ENCODE measurements at regions not wholly inside any gene's neighbourhood (a gene's known extent, or its start where the extent isn't known, plus 50 kb on each side); places are given as distances from the start of the nearest gene placed in this dataset.

GRCh38 chr12:19856389-19856788 lies 417.1 kb downstream of the AEBP2 start:
- ChIA-PET POLR2A (no interaction called here), CTCF (no interaction called here)
- no peak for DNase-seq (ENCODE audit: extremely low spot score)
- TF ChIP-seq, protein P1, sequence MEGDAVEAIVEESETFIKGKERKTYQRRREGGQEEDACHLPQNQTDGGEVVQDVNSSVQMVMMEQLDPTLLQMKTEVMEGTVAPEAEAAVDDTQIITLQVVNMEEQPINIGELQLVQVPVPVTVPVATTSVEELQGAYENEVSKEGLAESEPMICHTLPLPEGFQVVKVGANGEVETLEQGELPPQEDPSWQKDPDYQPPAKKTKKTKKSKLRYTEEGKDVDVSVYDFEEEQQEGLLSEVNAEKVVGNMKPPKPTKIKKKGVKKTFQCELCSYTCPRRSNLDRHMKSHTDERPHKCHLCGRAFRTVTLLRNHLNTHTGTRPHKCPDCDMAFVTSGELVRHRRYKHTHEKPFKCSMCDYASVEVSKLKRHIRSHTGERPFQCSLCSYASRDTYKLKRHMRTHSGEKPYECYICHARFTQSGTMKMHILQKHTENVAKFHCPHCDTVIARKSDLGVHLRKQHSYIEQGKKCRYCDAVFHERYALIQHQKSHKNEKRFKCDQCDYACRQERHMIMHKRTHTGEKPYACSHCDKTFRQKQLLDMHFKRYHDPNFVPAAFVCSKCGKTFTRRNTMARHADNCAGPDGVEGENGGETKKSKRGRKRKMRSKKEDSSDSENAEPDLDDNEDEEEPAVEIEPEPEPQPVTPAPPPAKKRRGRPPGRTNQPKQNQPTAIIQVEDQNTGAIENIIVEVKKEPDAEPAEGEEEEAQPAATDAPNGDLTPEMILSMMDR (IDR thresholded peaks at IDR 0.05; ENCODE audit: control extremely low read depth, extremely low read depth, low read depth, missing control alignments), result no peak

DNA sequence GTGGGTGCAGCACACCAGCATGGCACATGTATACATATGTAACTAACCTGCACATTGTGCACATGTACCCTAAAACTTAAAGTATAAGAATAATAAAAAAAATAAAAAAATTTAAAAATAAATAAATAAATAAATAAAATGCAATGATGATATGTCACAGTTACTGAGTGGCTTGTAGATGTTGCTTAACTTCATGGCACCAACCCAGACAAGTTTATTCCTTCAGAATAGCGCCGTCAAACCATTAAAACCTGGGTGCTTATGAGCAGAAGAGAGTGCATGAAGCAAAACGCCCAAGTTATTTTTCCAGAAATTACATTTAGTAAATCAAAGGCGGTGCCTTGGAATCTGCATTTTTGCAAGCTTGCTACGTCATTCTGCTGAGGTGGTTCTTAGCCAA lies 417.9 kb downstream of the AEBP2 start:
- no peak for DNase-seq (ENCODE audit: extremely low spot score)
- TF ChIP-seq, protein P1 (IDR thresholded peaks at IDR 0.05; ENCODE audit: control extremely low read depth, extremely low read depth, low read depth, missing control alignments), result no peak
- ChIA-PET CTCF (no interaction called here), POLR2A (no interaction called here)

GRCh38 chr12:19867151-19867550 lies 427.9 kb downstream of the AEBP2 start:
- POLR2A ChIA-PET, result no interaction called here
- CTCF ChIA-PET, result interaction anchor here (1.0 to 2.9 kb wide), 5 partner anchors 9 to 49 kb away, joined by 3 to 16 read pairs (median 5); no protein-coding TSS in a partner anchor

GRCh38 chr12:19867970-19868369 lies 428.7 kb downstream of the AEBP2 start:
- TF ChIP-seq, protein P1 (IDR thresholded peaks at IDR 0.05; ENCODE audit: control extremely low read depth, extremely low read depth, low read depth, missing control alignments), result no peak
- ChIA-PET POLR2A (no interaction called here), CTCF (interaction anchor here (1.0 to 2.9 kb wide), 5 partner anchors 10 to 48 kb away, joined by 3 to 16 read pairs (median 5); no protein-coding TSS in a partner anchor)
- no peak for DNase-seq (ENCODE audit: extremely low spot score)

More at GRCh38 chr12:19867151-19867550, 427.9 kb downstream of the AEBP2 start:
- no peak for DNase-seq (ENCODE audit: extremely low spot score)
- TF ChIP-seq, protein P1 (IDR thresholded peaks at IDR 0.05; ENCODE audit: control extremely low read depth, extremely low read depth, low read depth, missing control alignments), result no peak

DNA sequence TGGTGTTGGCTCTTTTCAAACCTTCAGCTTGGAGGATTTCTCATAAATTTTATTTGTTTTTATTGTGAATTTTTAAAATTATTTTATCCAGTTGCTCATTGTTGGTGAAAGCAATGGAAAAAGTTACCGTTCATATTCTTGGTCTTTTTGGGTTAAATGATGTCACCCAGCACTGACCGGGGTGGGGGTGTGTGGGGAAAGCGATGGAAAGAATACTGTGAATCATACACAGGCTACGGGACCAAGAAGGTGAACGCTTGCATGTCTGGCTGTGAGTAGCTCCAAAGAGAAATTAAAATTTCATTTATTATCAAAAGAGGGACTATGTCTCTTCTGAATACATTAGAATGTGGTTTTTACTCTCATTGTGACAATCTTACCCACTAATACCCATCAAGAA lies 430.1 kb downstream of the AEBP2 start:
- POLR2A ChIA-PET, result no interaction called here
- TF ChIP-seq, protein P1 (IDR thresholded peaks at IDR 0.05; ENCODE audit: control extremely low read depth, extremely low read depth, low read depth, missing control alignments), result no peak
- CTCF ChIA-PET, result interaction anchor here (1.3 to 1.8 kb wide), 2 partner anchors 9 to 23 kb away, joined by 3 to 6 read pairs; no protein-coding TSS in a partner anchor
- DNase-seq (ENCODE audit: extremely low spot score), result no peak

GRCh38 chr12:19872621-19873540 lies 433.6 kb downstream of the AEBP2 start:
- ChIA-PET POLR2A (no interaction called here), CTCF (no interaction called here)
- TF ChIP-seq, protein P1 (IDR thresholded peaks at IDR 0.05; ENCODE audit: control extremely low read depth, extremely low read depth, low read depth, missing control alignments), result no peak
- no peak for DNase-seq (ENCODE audit: extremely low spot score)

All from GM10248 (cell line).